ENCODE measurements at regions not wholly inside any gene's neighbourhood (a gene's known extent, or its start where the extent isn't known, plus 50 kb on each side); places are given as distances from the start of the nearest gene placed in this dataset.

DNA sequence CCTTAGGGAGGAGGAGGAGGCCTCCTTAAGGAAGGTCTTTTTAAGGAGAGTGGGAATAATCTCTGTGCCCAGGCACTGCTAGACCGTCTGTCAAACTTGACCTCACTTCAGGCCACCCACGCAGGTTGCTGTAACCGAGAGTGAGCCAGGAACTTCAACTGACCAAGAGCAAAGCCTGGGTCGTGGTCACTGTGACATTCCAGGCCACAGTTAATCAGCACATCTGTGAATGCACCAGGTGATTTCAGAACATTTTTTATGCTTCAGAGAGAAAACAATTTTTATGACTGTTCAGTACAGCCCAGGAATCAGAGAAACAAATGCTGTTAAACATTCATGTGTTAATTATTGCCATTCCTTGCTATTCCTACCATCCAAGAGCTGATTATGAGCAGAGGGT, 226.6 kb upstream of the ASIC2 start:
- DNase-seq = no peak

DNA sequence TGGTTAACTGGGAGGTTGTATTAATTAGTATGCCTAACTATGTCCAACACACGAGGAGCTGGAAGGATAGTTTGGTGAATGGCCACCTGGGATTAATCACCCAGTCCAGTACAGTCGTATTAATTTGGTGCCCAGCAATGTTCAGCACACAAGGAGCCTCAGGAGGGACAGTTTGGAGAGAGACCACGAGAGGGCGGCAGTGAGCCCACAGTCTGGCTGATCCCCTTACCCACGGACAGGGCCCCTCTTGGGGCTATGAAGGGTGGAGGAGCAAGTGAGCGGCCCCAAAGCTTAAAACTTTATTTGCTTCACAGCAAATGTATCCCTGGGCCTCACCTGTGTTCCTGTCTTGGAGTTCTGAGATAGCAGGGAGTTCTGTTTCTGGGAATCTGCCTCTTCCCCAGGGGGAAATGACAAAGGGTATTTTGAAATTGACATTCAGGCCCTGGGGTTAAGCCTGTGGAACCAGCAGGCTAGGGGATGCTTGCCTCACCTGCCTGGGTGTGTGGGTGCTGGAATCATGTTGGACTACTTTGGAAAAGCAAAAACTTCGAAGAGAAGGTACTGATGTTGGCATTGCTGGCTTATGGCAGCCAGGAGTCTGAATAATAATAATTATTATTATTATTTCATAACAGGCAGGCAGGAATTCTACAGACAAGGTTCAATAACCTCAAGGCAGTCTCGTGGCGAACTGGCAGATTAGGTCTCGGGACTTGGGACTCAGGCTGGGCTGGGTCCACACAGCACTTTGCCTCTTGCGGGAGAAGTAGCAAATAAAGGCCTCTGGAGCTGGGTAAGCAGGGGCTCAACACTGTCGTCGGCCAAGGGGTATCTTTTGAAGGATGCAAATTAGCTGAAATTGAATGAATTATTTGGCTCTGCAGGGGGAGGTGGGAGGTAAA, 227.6 kb upstream of the ASIC2 start:
- DNase-seq = peak; percentile 43

DNA sequence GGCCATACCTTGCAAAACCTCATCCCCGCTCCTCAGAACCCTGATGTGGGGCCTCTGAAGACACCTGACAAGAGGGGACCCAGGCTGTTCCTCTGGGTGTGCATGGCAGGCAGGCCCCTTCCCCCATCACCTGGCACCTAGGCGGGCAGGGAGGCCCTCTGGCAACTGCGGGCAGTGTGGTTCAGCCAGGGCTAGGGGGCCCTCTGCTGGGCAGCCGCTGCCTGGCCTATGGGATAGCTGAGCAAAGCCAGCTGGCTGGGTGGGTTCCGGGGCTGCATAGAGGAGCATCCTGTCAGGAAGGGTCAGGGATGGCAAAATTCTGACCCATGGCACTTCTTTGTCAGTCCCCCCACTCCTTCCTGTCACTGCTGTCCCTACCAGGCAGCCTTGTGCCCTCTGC, 228.7 kb upstream of the ASIC2 start:
- DNase-seq = no peak

DNA sequence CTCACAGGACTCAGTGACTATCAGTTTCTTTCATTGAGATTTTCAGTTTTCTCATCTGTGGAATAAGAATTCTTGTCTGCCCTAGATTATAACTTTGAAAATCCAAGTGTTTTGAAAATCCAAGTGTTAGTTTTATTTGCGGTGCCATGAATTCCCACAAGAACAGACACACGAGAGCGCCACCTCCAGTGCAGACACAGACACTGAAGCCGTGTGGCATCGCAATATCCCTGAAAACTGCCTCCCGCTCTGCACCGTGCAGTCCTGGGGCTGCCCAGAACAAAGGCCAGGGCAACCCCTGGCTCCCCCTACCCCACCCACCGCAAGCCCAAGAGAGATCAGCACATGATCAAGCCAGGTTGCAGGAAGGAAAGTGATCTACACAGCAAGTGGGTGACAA, 229.5 kb upstream of the ASIC2 start:
- no peak for DNase-seq

DNA sequence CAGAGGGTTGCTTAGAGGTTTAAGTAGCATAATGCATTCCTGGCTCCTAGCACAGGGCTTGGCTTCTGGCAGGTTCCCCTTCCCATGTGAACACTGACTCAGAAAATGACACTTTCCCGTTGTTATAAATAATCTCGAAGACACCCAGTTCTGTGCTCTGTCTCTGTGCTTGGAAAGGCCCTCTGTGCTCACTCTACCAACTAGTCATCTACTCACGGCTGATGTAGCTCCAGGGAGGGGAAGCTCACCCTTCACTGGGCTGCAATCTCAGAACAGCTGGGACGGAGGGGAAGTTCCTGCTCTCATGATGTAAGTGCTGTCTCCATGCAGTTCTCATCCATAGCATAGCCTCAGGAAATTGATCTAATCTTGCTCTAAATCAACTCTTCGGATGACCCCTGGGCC, 230.5 kb upstream of the ASIC2 start:
- DNase-seq = no peak

DNA sequence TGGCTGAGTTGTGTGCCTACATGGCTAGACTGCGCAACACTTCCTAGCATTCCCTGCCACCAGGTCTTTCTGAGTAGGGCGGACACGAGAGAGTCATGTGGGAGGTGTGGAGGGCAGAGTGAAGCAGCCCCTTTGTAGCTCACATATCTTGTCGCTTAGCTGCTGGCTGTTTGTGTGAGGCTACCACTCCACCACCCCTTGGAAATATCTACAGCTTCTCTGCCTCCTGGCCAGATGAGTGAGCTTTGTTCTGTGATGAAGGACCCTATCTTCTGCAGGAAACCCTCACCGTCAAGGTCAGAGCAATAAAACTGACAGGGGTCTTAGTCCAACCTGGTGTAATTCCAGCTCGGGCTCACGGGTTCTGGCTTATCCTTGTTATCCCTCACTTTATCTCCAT, 232.1 kb upstream of the ASIC2 start:
- DNase-seq = no peak

DNA sequence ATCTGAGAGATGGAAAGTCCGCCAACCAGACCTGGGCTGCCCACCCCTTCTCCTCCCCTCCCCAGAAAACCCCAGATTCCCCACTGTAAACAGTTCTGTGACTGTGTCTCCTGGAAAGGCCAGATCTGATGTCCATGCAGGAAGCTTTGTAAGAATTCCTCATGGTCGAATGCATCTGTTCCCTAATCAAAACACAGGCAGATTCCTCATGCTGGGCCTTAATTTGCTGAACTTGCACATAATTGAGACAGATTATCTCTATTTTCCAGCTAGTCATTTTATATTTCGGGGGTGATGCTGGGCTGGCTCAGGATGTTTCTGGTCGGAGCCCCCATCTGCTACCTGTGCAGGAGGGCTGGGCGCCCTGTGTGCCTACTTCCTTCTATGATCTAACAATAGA, 233.6 kb upstream of the ASIC2 start:
- no peak for DNase-seq

DNA sequence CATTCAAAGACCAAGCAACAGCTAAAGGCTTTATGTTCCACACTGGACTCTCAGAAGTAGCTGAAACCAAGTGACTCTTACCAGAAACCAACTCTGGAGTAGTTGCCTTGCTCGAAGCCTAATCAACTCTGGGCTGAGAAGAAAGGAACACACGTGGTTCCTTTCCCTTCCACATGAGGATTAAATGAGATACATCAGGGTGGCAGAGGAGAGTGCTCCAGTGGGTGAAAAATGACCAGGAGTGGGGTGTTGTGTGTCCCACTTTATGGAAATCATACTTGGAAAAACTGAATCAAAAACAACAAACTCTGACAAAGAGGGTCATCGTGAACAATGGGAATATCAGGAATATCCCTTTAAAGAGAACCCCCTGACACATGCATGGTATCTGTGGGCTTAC, 234.2 kb upstream of the ASIC2 start:
- no peak for DNase-seq

DNA sequence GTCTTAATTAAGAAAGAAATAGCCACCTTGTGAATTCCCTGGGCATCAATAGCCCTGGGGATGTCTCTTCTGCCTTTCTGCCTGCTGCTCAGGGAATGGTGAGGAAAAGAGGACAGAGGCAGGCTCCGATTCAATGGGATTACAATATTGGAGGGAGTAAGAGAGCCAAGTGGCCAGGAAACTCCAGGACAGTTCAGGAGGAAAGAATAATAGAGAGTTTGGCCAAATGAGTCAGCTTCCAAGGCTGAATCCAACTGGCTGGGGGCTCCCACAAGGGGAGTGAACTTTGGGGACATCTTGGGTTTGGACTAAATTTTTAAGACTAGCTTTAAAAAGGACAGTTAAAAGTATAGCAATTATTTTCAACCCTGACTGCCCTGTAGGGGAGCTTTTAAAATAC, 235.8 kb upstream of the ASIC2 start:
- no peak for DNase-seq

DNA sequence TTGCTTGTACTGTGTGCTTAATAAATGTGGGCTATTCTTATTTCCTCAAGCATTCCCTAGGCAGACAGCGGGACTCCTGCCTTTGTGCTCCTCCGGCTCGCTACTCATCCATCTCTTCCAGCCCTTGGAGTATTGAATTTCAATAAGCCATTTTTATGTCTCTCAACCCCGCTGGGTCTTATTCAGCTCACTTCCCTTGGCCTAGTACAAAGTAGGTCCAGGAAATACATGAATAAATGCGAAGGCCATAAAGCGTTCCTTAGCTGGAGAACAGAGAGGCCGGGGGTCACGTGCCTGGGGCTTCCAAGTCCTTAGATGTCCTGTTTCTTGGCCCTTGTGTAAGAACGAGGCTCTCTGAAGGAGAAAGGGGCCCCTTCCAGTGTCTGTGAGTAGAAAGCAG, 236.7 kb upstream of the ASIC2 start:
- DNase-seq = no peak

DNA sequence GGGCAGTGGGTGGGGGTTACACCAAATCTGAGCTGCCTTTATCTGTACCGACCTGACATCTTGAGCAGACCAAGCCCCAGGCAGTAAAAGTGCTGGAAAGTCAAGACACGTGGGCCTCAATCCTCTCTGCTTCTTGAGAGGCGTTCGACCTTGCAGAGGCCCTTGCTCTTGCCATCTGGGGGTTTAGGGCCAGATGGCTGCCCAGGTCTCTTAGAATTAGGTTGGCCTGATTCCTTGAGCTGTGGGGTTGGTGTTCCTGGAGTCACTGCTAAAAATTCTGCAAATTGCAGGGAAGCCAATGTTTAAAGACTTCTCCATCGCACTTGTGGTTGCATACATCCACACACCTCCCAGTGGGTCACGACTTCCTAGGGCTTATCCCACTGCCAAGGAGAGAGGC, 238.2 kb upstream of the ASIC2 start:
- no peak for DNase-seq

DNA sequence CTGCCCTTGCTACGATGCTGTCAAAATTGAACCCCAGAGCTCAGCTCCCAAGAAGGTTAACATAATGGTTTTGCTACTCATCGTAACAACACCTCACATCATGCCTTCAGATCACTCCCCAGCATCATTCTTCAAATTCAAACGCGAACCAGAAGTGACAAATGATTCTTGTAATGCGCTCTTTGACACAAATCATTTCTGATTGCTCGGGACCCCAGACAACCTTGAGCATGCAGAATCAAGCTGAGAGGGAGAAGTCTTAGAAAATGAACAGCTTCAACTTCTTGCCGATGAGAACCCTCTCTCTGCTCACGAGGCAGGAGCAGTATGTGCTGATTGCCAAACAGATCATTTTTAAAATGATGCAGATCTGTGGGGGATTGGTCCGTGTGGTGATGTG, 241.0 kb upstream of the ASIC2 start:
- no peak for DNase-seq

DNA sequence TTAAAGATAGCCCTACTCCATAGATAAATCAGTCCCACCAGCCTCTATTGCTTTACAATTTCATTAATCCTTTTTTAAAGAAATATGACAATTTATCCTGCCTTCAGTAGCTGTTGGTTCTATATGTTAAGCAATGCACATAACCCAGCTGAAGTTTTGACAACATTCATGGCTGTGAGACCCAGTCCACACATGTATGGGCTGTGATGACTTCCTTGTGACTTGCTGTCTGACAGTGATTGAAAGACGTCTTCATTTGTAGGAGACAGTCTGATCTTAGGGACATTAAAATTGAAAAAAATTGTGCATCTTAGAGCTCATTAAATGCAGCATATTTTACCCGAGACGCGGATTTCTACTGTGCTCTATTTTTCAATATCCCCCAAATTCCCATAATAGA, 252.0 kb upstream of the ASIC2 start:
- DNase-seq = no peak

DNA sequence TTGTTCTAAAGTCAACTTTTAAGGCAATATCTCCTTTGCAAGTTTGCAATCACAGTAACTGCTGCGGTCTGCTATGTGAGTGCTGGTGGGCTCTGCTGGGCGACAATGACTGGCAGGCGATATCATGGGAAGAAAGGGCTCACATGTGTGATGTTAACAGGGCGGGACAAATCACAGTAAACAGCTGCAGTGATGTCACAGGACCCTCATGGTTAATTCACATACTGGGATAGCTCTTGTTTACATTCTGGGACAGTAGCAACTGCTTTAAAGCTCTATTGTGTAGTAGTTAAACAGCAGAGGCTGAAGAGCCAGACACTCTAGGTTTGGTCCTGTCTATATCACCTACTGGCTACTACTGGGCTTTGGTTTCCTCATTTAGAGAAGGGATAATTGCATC, 257.2 kb upstream of the ASIC2 start:
- DNase-seq = no peak

DNA sequence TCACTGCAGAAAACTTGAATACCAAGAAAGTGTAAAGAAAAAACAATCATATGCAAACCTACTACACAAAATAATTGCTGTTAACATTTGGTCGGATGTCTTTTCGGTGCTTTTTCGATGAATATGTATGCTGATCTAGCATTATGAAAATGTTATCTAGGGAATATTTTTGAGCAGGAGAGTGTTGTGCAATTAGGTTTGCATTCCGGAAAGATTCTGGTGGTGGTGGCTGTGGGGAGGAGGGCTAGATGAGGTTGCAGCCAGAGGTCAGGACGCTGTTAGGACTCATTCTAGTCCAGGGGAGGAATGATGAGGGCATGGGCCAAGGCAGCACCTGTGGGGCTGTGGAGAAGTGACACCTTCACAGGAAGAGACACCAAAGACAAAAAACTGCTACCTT, 258.0 kb upstream of the ASIC2 start:
- no peak for DNase-seq

DNA sequence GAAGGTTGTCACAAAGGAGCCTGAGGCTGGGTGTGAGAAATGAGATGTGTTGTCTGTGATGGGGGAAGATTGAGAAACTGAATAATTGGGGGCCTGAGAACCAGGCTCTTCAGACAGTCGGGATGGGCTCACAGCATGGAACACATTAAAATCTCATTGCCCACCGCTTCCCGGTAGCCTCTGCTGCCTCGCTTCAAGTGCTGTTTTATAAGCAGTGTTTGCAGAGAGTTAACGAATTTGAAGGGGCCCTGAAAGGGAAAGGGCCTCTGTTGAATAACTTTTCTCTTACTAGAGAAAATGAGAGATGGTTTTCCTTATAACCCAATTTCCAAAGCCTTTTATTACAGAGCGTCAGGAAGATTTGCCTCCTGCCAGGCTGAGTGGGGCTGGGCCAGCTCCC, 258.8 kb upstream of the ASIC2 start:
- DNase-seq = no peak

DNA sequence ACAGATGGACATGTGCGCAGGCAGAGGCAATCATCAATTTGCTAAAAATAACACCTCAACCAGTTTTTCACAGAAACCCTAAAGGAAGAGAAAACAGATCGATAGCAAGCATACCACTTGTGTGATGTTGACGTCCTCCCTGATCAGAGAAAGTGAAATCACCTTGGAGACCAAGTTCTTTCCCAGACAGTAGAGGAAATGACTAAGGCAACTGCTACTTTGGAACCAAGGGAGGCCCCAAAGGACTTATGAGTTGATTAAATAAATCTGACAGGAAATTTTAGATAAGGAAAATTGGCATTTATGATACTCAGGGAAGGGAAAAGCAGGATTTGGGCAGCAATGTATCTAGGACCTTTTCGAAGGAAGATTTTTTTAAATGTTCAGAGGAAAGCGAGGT, 267.1 kb upstream of the ASIC2 start:
- DNase-seq = no peak

DNA sequence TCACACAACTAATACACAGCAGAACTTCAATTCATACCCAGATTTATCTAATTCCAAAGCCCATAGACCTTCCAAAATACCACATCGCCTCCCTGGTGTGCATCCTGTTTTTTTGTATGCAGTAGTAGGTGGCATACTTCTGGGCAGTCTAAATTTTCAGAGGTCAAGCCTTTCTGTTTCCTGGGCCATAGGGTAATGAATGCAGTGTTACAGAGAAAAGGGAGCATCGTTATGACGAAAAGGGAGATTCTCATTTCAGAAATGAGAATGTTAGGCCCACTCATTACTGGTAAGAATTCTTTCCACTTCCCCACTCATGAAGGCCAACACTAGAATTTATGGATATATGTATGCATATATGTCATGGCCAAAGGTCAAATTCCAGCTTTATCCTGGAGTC, 267.8 kb upstream of the ASIC2 start:
- DNase-seq = no peak

DNA sequence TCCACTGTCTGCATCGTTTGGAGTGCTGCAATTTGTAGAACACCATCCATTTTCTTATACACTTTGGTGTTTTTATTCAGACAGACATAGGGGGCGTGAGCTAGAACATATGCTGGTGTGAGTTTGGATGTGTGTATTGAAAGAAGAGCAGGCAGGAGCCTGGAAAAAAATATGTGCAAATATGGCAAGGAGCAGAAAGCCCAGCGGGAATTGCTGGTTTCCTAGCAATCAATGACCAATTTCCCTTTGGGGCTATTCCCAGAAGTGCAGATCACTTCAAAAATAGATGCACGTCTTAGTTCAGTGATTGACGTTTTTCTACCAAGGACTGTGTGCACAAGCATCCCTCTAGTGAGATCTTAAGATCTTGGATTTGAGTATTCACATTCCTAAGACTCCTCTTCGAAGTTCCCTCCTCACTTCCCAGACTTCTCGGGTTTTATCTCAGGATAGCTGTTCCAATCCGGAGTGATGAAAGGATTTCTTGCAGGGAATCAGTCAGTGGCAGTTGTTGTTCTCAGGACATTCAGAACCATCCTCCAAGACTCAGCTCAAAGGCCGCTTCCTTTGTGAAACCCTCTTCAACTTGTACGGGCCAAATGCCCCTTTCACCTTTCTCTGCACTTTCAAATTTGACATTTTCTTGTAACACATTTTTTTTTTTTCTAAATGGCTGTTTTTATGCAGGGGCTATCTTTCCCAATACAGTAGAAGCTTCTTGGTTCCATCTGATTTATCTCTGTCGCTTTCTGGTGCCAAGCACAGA, 268.7 kb upstream of the ASIC2 start:
- DNase-seq = no peak

DNA sequence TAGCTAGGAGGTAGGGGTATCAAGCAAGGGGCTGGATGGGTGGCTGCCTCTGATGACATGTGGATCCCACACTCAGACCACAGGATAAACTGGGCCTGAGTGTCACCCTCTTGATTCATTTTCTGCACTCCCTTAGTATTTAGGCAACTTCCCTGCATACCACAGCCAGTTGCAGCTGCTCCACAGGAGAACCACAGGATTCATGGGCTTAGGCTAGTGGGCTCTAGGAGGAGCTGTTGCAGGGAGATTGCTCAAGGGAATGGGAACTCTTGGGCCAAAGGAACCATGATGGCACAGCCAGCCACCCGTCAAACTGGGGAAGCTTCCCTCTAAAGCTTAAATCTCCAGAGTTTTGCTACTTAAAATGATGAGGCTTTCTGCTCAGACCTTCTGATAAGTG, 269.7 kb upstream of the ASIC2 start:
- DNase-seq = no peak

DNA sequence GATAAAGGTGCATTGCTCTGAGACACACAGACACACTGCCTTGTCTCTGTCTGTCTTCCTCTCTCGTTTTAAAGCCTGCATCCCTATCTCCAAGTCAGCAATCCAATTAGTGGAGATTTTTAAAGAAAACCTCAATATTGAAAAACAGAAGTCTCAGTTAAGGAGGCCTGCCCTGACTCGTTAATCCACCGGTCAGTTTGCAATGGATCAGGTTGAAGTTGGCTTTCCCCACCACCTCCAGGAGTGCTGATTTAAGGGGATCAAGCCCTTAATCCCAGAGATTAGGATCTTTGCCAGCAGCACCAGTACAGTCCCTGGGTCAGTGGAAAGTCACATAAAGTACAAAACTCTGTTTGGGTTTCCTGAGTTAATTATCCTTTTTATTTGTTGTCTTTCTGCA, 271.1 kb upstream of the ASIC2 start:
- no peak for DNase-seq

DNA sequence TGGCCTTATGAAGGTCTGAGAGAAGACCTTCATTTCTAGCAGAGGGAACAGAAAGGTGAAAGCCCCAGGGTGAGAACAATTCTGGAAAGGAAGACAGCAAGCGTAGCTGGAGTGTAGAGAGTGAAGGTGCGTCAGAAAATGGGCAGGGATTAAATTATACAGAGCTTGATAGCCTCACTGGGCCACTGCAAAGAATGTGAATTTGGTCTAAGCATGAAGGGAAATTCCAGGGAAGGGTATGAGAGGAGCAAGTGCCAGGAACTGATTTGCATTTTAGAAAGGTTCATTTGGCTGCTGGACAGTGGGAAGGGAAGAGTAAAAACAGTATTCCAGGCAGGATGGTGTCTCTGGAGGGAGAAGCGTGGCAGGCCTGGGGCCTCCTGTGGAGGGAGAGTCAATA, 274.1 kb upstream of the ASIC2 start:
- no peak for DNase-seq

DNA sequence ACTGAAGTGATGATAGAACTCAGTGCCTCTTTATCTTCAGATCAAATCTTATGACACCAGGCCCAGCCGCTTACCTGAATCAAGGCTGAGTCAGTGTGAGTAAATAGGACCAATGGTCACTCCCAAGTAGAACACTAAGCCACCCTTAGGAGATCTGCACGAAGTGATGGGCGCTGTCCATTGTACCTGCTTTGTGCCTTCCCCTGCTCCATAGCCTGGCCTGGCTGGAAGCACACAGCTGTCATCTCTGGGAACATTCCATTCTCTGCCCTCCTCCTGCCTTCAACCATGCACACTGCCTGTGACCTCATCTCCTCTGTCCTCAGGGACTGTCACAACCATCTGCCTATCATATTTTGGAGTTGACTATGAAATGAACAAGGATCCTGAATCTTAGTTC, 279.5 kb upstream of the ASIC2 start:
- no peak for DNase-seq

DNA sequence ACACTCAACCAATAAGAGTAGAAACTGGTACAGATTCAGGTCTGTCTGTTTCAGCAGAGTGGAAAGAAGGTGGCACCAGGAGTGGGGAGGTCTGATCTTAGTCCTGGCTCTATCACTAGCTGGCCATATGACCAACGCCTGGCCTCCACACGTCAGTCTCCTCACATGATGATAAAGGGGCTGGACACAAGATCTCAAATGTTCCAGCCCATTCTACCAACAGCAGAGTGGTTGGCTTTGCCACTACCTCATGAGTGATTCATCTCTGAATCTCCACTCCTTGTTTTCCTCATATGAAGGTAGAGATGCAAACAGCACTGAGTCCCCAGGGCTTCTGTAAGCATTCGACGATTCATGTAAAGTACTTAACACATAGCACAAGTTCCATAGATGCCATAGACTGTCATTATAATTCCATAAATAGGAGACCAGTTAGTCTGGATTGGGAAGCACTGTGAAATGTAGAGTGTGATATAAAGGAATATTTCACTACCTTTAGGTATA, 281.9 kb upstream of the ASIC2 start:
- no peak for DNase-seq

All from stimulated activated CD4-positive, alpha-beta T cell treated with anti-CD3 and anti-CD28 coated beads, Interleukin-4, amount 100 ng/mL, for 1 hour (primary cell).